AML-193 (cell line): ENCODE measurements at regions not wholly inside any gene's neighbourhood (a gene's known extent, or its start where the extent isn't known, plus 50 kb on each side); places are given as distances from the start of the nearest gene placed in this dataset.
"Not testable (repeated sequence)": the region's sequence is repeated elsewhere in the genome, so short reads cannot be mapped to it uniquely, and the experiment has no call there.

Experiments
- DNase-seq, 2 experiments: peaks; one replicate each; lab custom pipeline; 2025; lab: John Stamatoyannopoulos, UW

- not testable (repeated sequence) for DNase-seq
Observed at GRCh38 chr22:25456300-25457043, 108.0 kb upstream of the GRK3 start.

DNA sequence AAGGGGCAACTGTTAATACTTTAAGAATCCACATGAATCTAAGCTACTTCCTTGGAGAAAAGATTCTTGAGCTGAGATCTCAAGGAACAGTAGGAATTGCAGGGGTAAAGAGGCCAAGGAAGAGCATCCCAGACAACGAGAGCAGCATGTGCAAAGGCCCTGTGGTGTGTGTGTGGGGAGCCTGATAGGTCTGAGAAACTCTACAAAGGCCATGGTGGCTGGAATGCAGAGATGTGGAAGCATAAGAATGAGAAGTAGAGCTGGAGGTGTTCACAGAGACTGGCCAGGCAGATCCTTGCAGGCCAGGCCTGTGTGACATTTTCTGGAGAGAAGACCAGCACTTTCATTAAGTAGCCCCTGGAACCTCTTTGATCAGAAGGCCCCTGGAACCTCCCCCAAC, 105.8 kb upstream of the GRK3 start:
- DNase-seq, result not testable (repeated sequence)

- DNase-seq, result not testable (repeated sequence)
Observed at GRCh38 chr22:25460682-25461081, 103.8 kb upstream of the GRK3 start.

GRCh38 chr22:25461301-25461700, 103.2 kb upstream of the GRK3 start:
- DNase-seq, result no peak

DNA sequence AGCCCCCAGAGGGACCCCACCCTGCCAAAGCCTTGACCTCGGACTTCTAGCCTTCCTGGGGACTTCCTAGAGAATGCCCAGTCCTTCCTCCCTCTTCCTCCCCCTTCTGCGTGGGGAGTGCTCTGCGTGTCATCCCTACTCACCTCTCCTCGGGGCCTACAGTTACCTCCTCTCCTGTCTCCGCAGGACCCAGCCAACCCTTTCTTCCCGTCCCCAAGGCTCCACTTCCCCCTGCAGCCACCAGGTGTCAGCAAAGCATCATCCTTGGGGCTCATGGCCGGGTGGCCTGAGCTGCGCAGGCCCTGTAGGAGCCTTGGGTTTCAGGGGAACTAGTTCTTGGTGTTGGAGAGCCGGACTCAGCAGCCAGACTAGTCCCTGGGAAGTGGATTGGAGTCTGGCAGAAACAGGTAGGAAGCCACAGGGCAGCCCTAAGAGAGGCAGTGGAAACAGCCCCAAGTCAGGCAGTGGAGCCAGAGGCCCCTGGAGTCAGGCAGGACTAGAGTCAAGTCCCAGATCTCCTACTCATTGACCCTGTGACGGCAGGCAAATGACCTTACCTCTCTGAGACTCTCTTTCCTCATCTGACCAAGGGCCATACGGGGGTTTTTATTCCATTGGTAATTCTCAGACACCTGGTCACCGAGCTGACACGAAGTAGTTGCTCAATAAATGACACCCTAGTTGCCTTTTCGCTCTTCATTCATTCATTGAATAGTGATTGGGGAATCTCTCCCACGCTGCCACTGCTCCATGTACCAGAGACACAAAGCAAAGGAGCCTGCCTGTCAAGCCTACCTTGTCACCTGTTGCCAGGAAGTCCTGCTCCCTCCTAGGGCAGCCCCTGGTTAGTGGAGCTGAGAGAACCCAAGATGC, 101.8 kb upstream of the GRK3 start:
- peak; percentile 42 to 51 for DNase-seq

GRCh38 chr22:25463347-25463628, 101.2 kb upstream of the GRK3 start:
- DNase-seq, result not testable (repeated sequence)

DNA sequence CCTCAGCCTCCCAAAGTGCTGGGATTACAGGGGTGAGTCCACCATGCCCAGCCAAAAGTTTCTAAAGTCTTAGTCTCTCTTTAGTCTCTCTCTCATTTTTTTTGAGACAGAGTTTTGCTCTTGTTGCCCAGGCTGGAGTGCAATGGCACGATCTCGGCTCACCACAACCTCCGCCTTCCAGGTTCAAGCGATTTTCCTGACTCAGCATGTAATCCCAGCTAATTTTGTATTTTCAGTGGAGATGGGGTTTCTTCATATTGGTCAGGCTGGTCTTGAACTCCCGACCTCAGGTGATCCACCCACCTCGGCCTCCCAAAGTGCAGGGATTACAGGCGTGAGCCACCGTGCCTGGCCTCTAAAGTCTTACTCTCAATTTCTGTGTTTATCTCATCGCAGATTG, 100.1 kb upstream of the GRK3 start:
- not testable (repeated sequence) for DNase-seq

DNA sequence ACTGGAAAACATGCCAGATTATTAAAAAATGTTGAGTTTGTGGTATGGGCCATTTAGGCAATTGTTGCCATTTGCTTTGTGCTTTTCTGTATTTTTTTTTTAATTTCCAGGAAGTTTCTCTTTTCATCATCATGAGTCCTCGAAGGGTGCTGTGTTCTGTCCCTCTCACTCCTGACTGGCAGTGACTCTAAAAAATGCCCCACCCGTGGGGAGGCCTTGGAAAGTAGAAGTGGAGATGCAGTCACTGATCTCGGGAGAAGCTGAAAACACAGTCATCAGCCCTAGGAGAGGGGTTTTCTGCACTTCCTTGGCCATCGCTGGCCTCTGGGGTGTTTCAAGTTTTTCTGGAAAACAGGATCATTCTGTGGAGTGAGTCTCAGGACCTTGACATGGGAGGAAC, 98.5 kb upstream of the GRK3 start:
- DNase-seq, result no peak

DNA sequence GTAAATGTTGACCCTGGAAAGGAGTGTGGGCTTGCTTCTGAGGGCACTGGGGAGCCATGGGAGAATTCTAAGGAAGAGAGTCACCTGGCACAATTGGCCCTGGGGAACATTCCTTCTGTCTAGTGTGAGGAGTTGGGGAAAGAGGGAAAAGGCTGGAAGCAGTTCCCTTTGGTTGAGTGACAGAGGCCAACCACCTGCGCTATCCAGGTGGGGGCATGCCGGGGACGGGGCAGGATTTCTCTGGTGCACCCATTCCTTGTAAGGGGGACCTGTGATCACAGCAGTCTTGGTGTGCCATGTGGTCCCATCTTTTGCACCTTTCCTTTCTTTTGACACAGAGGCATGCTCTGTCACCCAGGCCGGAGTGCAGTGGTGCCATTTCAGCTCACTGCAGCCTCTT, 92.1 kb upstream of the GRK3 start:
- DNase-seq, result no peak

GRCh38 chr22:25475257-25476022, 89.0 kb upstream of the GRK3 start:
- no peak for DNase-seq

GRCh38 chr22:25477358-25477757, 87.1 kb upstream of the GRK3 start:
- DNase-seq, result no peak

- no peak for DNase-seq
Observed at GRCh38 chr22:25478111-25478510, 86.4 kb upstream of the GRK3 start.

- no peak for DNase-seq
Observed at GRCh38 chr22:25478528-25478927, 85.9 kb upstream of the GRK3 start.

DNA sequence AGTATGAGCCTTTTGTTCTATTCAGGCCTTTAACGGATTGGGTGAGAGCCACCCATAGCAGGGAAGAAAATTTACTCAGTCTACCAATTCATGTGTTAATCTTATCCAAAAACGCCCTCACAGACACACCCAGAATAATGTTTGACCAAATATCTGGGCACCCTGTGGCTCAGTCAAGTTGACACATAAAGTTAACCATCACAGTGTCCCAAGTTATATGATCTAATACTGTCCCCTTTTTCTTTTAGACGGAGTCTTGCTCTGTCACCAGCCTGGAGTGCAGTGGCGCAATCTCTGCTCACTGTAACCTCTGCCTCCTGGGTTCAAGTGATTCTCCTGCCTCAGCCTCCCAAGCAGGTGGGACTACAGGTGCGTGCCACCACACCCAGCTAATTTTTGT, 83.6 kb upstream of the GRK3 start:
- DNase-seq, result not testable (repeated sequence)

DNA sequence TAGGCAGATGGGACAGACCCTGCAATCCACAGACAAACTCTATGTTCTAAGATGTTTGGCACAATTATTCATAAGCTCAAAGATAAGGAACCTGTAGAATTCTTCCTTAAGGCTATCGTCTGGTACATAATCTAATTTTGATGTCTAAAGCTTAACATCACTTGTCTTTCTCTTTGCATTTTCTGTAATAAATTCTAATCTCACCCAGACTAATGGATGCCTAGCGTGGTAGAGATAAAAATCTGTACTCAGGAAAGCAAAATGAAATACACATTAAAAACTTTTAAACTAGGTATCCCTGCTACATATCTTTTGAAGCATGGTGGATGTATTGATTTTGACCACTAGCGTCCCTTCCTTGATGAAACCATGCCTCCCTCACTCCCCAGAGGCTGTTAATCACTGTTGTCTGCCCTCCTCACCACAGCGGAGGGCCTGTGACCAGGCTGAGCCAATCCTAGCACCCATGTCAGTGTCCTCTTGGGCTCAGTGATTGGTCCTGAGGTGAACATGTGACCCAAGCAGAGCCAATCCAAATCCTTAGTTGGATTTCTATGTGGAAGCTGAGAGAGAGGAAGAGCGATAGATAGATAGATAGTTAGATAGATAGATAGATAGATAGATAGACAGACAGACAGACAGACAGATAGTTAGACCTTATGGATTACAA, 82.2 kb upstream of the GRK3 start:
- DNase-seq, result no peak

- no peak for DNase-seq
Observed at GRCh38 chr22:25482868-25483639, 81.4 kb upstream of the GRK3 start.

DNA sequence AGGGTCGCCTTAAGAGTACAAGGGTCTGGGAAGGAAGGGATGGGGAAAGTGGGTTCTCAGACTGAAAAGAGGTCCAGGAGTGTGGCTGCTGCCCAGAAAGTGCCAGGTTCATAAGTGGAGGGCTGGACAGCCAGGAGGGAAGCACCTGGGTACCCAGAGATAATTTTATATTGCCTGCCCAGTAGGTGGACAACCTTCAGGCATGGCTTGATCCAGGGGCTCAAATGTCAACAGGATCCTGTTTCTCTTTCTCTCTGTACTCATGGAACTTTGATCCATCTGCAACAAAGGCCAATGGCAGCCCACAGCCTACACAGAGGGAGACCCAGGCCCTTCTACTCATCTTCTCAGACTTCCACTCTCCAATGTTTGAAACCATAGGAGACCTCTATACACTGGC, 80.5 kb upstream of the GRK3 start:
- no peak for DNase-seq

DNA sequence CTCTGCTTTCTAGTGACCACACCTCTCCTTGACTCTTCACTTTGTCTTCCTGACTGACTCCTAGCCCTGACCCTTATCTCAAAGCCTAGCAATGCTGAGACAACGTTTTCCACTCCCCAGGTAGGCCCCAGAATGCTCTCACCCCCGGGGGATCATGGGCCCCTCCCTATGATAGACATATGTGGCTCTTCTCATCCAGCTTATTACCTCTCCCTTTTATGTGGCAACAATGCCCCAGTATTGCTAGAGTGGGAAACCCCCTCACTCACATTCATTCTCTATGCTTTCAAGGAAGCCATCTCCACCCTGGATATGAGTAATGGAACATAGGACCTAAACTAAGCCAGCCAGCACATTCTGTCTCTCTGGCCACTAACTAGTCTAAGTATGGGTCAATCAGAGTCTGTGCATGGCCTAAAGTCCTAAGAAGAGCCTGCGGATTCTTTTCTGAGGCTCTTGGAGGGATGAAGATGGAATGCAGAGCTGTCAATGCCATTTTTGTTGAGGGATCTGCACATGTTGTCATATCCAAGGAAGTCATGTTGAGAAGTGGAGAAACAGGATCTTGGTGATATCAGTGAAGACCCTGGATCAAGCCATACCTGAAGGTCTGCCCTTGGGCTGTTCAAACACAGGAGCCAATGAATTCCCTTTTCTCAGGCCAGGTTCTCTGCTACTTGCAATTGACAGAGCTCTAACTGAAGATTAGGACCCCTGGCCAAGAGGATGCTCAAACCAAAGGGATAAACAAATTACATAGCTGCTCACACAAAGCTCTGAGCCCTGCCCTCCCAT, 79.8 kb upstream of the GRK3 start:
- no peak for DNase-seq

- DNase-seq, result no peak
Observed at GRCh38 chr22:25485626-25486545, 78.6 kb upstream of the GRK3 start.

GRCh38 chr22:25487508-25487907, 77.0 kb upstream of the GRK3 start:
- no peak for DNase-seq
